WTC11 (cell line): ENCODE measurements at regions not wholly inside any gene's neighbourhood (a gene's known extent, or its start where the extent isn't known, plus 50 kb on each side); places are given as distances from the start of the nearest gene placed in this dataset.

Experiments used
- ATAC-seq: fragments of 200-7000 bp; cut with Tn5 transposase; 2 replicates; pipeline ENCODE4 v1.10.0; 2021; ENCODE audit warnings: mild to moderate bottlenecking, moderate library complexity
- CTCF ChIA-PET: fragments of 300-600 bp; sonication (Branson Sonifier 250); formaldehyde crosslinking; loops from one replicate; lab custom pipeline; 2021; ENCODE audit warnings: antibody characterized with exemption; lab: Charles Lee
- POLR2A ChIA-PET: fragments of 350-600 bp; sonication (Branson Sonifier 250); formaldehyde crosslinking; loops from one replicate; lab custom pipeline; 2021; ENCODE audit warnings: antibody characterized with exemption; lab: Charles Lee
- DNase-seq: peaks from one replicate; pipeline ENCODE4 v3.0.0; 2021; ENCODE audit warnings: low spot score
- H3K27ac Mint-ChIP-seq: 2 replicates; pipeline ENCODE4 v1.8.0; 2021; ENCODE audit warnings: mixed read lengths
- H3K27me3 Mint-ChIP-seq: 2 replicates; pipeline ENCODE4 v1.8.0; 2021; ENCODE audit warnings: low read depth, mild to moderate bottlenecking, moderate library complexity, mixed read lengths
- H3K36me3 Mint-ChIP-seq: 2 replicates; pipeline ENCODE4 v1.8.0; 2021; ENCODE audit warnings: mixed read lengths
- H3K4me1 Mint-ChIP-seq: 2 replicates; pipeline ENCODE4 v1.8.0; 2022; ENCODE audit warnings: mixed read lengths
- H3K4me3 Mint-ChIP-seq: 2 replicates; pipeline ENCODE4 v1.8.0; 2021; ENCODE audit warnings: mild to moderate bottlenecking, moderate library complexity, mixed read lengths
- H3K9me3 Mint-ChIP-seq: 2 replicates; pipeline ENCODE4 v1.8.0; 2021; ENCODE audit warnings: mixed read lengths
- ATF1 ChIP-seq: sonication (generic); formaldehyde crosslinking; IDR thresholded peaks from 2 replicates; pipeline ENCODE4 v1.8.1; 2023; ENCODE audit warnings: mild to moderate bottlenecking, moderate library complexity, missing genetic modification reagents
- ATF3 ChIP-seq: sonication (generic); formaldehyde crosslinking; conservative IDR thresholded peaks from 2 replicates; pipeline ENCODE4 v1.8.1; 2022; ENCODE audit warnings: mild to moderate bottlenecking, missing genetic modification reagents
- E2F4 ChIP-seq: sonication (generic); formaldehyde crosslinking; IDR thresholded peaks from 2 replicates; pipeline ENCODE4 v1.8.1; 2022; ENCODE audit warnings: low read depth, mild to moderate bottlenecking, moderate library complexity, missing genetic modification reagents, borderline replicate concordance
- GTF2I ChIP-seq: fragments of 250-450 bp; sonication (Bioruptor Pico); conservative IDR thresholded peaks from 2 replicates; pipeline ENCODE4 v1.4.0; 2021; ENCODE audit warnings: mild to moderate bottlenecking
- IRF2 ChIP-seq: sonication (generic); formaldehyde crosslinking; IDR thresholded peaks from 2 replicates; pipeline ENCODE4 v1.8.0; 2022; ENCODE audit warnings: low read depth, missing genetic modification reagents, borderline replicate concordance
- KAT7 ChIP-seq: sonication (generic); formaldehyde crosslinking; IDR thresholded peaks from 2 replicates; pipeline ENCODE4 v1.8.1; 2023; ENCODE audit warnings: missing genetic modification reagents, mild to moderate bottlenecking, borderline replicate concordance
- MYBL2 ChIP-seq: sonication (generic); formaldehyde crosslinking; IDR thresholded peaks from 2 replicates; pipeline ENCODE4 v1.8.1; 2023; ENCODE audit warnings: mild to moderate bottlenecking, moderate library complexity, missing genetic modification reagents
- NR1H2 ChIP-seq: sonication (generic); formaldehyde crosslinking; IDR thresholded peaks from 2 replicates; pipeline ENCODE4 v1.9.0; 2021; ENCODE audit warnings: mild to moderate bottlenecking, moderate library complexity, missing genetic modification reagents
- NR3C1 ChIP-seq: sonication (generic); formaldehyde crosslinking; conservative IDR thresholded peaks from 2 replicates; pipeline ENCODE4 v1.8.1; 2023; ENCODE audit warnings: low read depth, mild to moderate bottlenecking, missing genetic modification reagents
- RELA ChIP-seq: sonication (generic); formaldehyde crosslinking; IDR thresholded peaks from 2 replicates; pipeline ENCODE4 v1.8.1; 2022; ENCODE audit warnings: missing genetic modification reagents, mild to moderate bottlenecking, borderline replicate concordance
- ZNF138 ChIP-seq: sonication (generic); formaldehyde crosslinking; conservative IDR thresholded peaks from 2 replicates; pipeline ENCODE4 v1.8.1; 2022; ENCODE audit warnings: mild to moderate bottlenecking, moderate library complexity, missing genetic modification reagents
- ZNF416 ChIP-seq: fragments of 250-450 bp; sonication (Bioruptor Pico); IDR thresholded peaks from 2 replicates; pipeline ENCODE4 v1.9.0; 2021; ENCODE audit warnings: mild to moderate bottlenecking, inconsistent platforms
- TF ChIP-seq, protein P1 (sequence below): sonication (generic); formaldehyde crosslinking; IDR thresholded peaks from 2 replicates; pipeline ENCODE4 v1.8.0; 2022; ENCODE audit warnings: mild to moderate bottlenecking, missing genetic modification reagents
- TF ChIP-seq, protein P2 (sequence below): sonication (generic); formaldehyde crosslinking; IDR thresholded peaks from 2 replicates; pipeline ENCODE4 v1.8.0; 2022; ENCODE audit warnings: mild to moderate bottlenecking, missing genetic modification reagents
- TF ChIP-seq, protein P3 (sequence below): sonication (generic); formaldehyde crosslinking; IDR thresholded peaks from 2 replicates; pipeline ENCODE4 v1.8.1; 2022; ENCODE audit warnings: low read depth, missing genetic modification reagents, borderline replicate concordance

DNA sequence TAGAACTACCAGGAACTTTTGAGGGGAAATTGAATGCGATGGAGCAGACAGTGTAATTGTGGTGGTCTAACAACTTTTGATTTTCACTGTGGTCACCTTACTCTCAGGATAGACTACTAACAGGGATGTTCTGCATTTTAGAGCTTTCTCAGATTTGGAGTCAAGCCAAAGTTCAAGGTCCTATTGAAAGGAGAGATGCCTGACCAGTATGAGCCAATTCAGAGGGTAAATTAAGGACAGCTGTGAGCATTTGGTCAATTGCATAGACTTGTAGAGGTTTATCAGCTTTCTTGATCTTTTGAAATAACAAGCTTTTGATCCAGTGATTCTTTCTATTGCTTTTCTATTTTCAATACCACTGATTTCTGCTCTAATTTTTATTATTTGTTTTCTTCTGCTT lies 1095.7 kb upstream of the CNTNAP5 start:
- no peak for ATAC-seq
- Mint-ChIP-seq H3K27me3 (peaks cover 22% of the 10 kb centered on the region), H3K36me3 (peaks cover 45% of the 10 kb centered on the region), H3K4me3 (no peak overlapping the region), H3K27ac (no peak overlapping the region), H3K9me3 (peaks cover 53% of the 10 kb centered on the region), H3K4me1 (peaks cover 24% of the 10 kb centered on the region)
- ChIA-PET CTCF (interaction anchor here (1.5 kb wide), 1 partner anchor 59 kb away, joined by 3 read pairs; no protein-coding TSS in a partner anchor), POLR2A (no interaction called here)
- no peak for DNase-seq
- TF ChIP-seq ATF1 (CRISPR knock-in tag), result no peak

GRCh38 chr2:122935506-122935905 lies 1089.6 kb upstream of the CNTNAP5 start:
- ChIA-PET POLR2A (no interaction called here), CTCF (no interaction called here)
- Mint-ChIP-seq H3K27ac (no peak overlapping the region), H3K4me1 (no peaks in the 10 kb centered on the region), H3K4me3 (no peak overlapping the region), H3K36me3 (peaks cover 3% of the 10 kb centered on the region), H3K27me3 (no peaks in the 10 kb centered on the region; the same call in 1 of the 2 replicates), H3K9me3 (peaks cover 10% of the 10 kb centered on the region)
- no peak for TF ChIP-seq NR1H2 (CRISPR knock-in tag)
- TF ChIP-seq NR3C1 (CRISPR knock-in tag), result no peak
- no peak for TF ChIP-seq KAT7
- no peak for TF ChIP-seq IRF2 (CRISPR knock-in tag)
- TF ChIP-seq MYBL2 (CRISPR knock-in tag), result no peak
- TF ChIP-seq RELA, result no peak
- TF ChIP-seq E2F4, result no peak
- TF ChIP-seq, protein P1, sequence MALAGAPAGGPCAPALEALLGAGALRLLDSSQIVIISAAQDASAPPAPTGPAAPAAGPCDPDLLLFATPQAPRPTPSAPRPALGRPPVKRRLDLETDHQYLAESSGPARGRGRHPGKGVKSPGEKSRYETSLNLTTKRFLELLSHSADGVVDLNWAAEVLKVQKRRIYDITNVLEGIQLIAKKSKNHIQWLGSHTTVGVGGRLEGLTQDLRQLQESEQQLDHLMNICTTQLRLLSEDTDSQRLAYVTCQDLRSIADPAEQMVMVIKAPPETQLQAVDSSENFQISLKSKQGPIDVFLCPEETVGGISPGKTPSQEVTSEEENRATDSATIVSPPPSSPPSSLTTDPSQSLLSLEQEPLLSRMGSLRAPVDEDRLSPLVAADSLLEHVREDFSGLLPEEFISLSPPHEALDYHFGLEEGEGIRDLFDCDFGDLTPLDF (CRISPR knock-in tag), result no peak
- no peak for TF ChIP-seq ZNF416 (CRISPR knock-in tag)
- no peak for TF ChIP-seq ZNF138
- TF ChIP-seq, protein P2, sequence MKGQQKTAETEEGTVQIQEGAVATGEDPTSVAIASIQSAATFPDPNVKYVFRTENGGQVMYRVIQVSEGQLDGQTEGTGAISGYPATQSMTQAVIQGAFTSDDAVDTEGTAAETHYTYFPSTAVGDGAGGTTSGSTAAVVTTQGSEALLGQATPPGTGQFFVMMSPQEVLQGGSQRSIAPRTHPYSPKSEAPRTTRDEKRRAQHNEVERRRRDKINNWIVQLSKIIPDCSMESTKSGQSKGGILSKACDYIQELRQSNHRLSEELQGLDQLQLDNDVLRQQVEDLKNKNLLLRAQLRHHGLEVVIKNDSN, result no peak
- no peak for ATAC-seq
- DNase-seq, result no peak

- no peak overlapping the region for H3K27ac Mint-ChIP-seq
- CTCF ChIA-PET, result no interaction called here
- H3K4me1 Mint-ChIP-seq, result no peaks in the 10 kb centered on the region
- TF ChIP-seq GTF2I (CRISPR knock-in tag) (no peak), ATF3 (CRISPR knock-in tag) (no peak), E2F4 (no peak)
- TF ChIP-seq, protein P3, sequence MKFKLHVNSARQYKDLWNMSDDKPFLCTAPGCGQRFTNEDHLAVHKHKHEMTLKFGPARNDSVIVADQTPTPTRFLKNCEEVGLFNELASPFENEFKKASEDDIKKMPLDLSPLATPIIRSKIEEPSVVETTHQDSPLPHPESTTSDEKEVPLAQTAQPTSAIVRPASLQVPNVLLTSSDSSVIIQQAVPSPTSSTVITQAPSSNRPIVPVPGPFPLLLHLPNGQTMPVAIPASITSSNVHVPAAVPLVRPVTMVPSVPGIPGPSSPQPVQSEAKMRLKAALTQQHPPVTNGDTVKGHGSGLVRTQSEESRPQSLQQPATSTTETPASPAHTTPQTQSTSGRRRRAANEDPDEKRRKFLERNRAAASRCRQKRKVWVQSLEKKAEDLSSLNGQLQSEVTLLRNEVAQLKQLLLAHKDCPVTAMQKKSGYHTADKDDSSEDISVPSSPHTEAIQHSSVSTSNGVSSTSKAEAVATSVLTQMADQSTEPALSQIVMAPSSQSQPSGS (CRISPR knock-in tag), result no peak
- H3K27me3 Mint-ChIP-seq, result no peaks in the 10 kb centered on the region
- ATAC-seq (no peak), DNase-seq (no peak)
- H3K9me3 Mint-ChIP-seq, result no peaks in the 10 kb centered on the region
- no peak overlapping the region for H3K4me3 Mint-ChIP-seq
- POLR2A ChIA-PET, result no interaction called here
- H3K36me3 Mint-ChIP-seq, result no peaks in the 10 kb centered on the region
Observed at GRCh38 chr2:122939796-122940195, 1085.3 kb upstream of the CNTNAP5 start.
